Suprapubic skin (tissue), 3 donors: ENCODE measurements at regions not wholly inside any gene's neighbourhood (a gene's known extent, or its start where the extent isn't known, plus 50 kb on each side); places are given as distances from the start of the nearest gene placed in this dataset.

ENCODE experiments used
- CTCF ChIP-seq, 2 donors: fragments of 200-600 bp in 1 of 2; fragments of 450-650 bp in 1 of 2; sonication (generic) in 1 of 2; IDR thresholded peaks; one replicate each; pipeline ENCODE4 v1.5.1; 2016 to 2019; ENCODE audit warnings: antibody characterized with exemption in 2 of 2, mild to moderate bottlenecking in 1 of 2, moderate library complexity in 1 of 2
- POLR2AphosphoS5 ChIP-seq, 3 donors: sonication (generic); formaldehyde crosslinking; IDR thresholded peaks; one replicate each; pipeline ENCODE4 v1.6.1; 2017; ENCODE audit warnings: antibody characterized with exemption in 3 of 3

GRCh38 chr10:9469663-9470205, 1415.2 kb downstream of the GATA3 start:
- no peak for TF ChIP-seq POLR2AphosphoS5 (IDR thresholded peaks at IDR 0.05)
- no peak for TF ChIP-seq CTCF (IDR thresholded peaks at IDR 0.05)
